Right lobe of liver (tissue), 4 donors: ENCODE measurements at regions not wholly inside any gene's neighbourhood (a gene's known extent, or its start where the extent isn't known, plus 50 kb on each side); places are given as distances from the start of the nearest gene placed in this dataset.

ENCODE experiments used
- CTCF ChIP-seq, 4 donors: fragments of 200-600 bp in 3 of 4; fragments of 450-650 bp in 1 of 4; IDR thresholded peaks; one replicate each; pipeline versions ENCODE4 v1.5.1 to v1.8.0; 2016 to 2022; ENCODE audit warnings: antibody characterized with exemption in 4 of 4, mild to moderate bottlenecking in 2 of 4
- POLR2A ChIP-seq: fragments of 450-650 bp; IDR thresholded peaks from one replicate; pipeline ENCODE4 v1.6.1; 2017; ENCODE audit warnings: antibody characterized with exemption, mild to moderate bottlenecking
- donor health status: DM: no; HTN: no; CAD: no.
- donor health status: DM: no; HTN: no; CAD: no.
- donor health status: DM: no; HTN: yes; CAD: no.

- TF ChIP-seq CTCF (IDR thresholded peaks at IDR 0.05) = no peak
- no peak for TF ChIP-seq POLR2A
Observed at GRCh38 chr4:43241104-43241503, 348.6 kb downstream of the GRXCR1 start.
